Endothelial cell of umbilical vein (primary cell): ENCODE measurements at regions not wholly inside any gene's neighbourhood (a gene's known extent, or its start where the extent isn't known, plus 50 kb on each side); places are given as distances from the start of the nearest gene placed in this dataset.

Experiments
- BruUV-seq: library from RNA; stranded (reverse); fragments of 400-500 nt; replicated peaks from 2 replicates; lab custom pipeline; 2021; lab: Mats Ljungman, UMichigan
- CTCF ChIA-PET: fragments of 300-600, 350-600 bp; sonication (Branson Sonifier 250); formaldehyde crosslinking; loops from one replicate; lab custom pipeline; 2021; ENCODE audit warnings: antibody characterized with exemption, inconsistent platforms; lab: Charles Lee
- POLR2A ChIA-PET: fragments of 300-600, 350-600 bp; sonication (Branson Sonifier 250); formaldehyde crosslinking; loops from one replicate; lab custom pipeline; 2021; ENCODE audit warnings: antibody characterized with exemption, inconsistent platforms; lab: Charles Lee
- DNase-seq: peaks from one replicate; pipeline ENCODE4 v3.0.0-alpha.2; 2011; ENCODE audit warnings: low read depth, low spot score
- FAIRE-seq: peaks from 2 replicates; lab custom pipeline; 2011; peaks lifted over from hg19 to GRCh38; lab: Jason Lieb, UNC
- H2AFZ ChIP-seq: 2 replicates; pipeline ENCODE4 v1.6.0; 2012; ENCODE audit warnings: low read depth, low read length, control low read depth, inconsistent platforms
- H3K27ac ChIP-seq: 2 replicates; pipeline ENCODE4 v1.5.1; 2011; ENCODE audit warnings: low read depth, mild to moderate bottlenecking, control low read depth, low read length, moderate library complexity; ENCODE audit not compliant: insufficient read depth
- H3K27me3 ChIP-seq, 2 experiments: 2 replicates each; pipeline versions ENCODE4 v1.6.0 to v1.6.1; 2011; ENCODE audit warnings: low read length in 2 of 2, mixed read lengths in 1 of 2; ENCODE audit not compliant: control insufficient read depth in 2 of 2, insufficient read depth in 2 of 2
- H3K36me3 ChIP-seq, 2 experiments: 2 replicates in 1 of 2; 3 replicates in 1 of 2; pipeline ENCODE4 v1.5.1; 2011; ENCODE audit warnings: low read length in 2 of 2, mild to moderate bottlenecking in 1 of 2, moderate library complexity in 1 of 2; ENCODE audit not compliant: control insufficient read depth in 2 of 2, insufficient read depth in 2 of 2; ENCODE audit errors: extremely low read depth in 1 of 2
- H3K4me1 ChIP-seq: 3 replicates; pipeline ENCODE4 v1.5.1; 2011; ENCODE audit warnings: mild to moderate bottlenecking, low read length; ENCODE audit not compliant: control insufficient read depth, insufficient read depth; ENCODE audit errors: extremely low read depth
- H3K4me2 ChIP-seq: 2 replicates; pipeline ENCODE4 v1.6.1; 2011; ENCODE audit warnings: low read length, control low read depth, mixed read lengths; ENCODE audit not compliant: insufficient read depth
- H3K4me3 ChIP-seq, 3 experiments: fragments of 200-600 bp in 1 of 3; sonication (generic), shearing (Covaris generic) in 1 of 3; replicated peaks in 1 of 3; 2 replicates each; pipeline ENCODE4 v1.5.1; 2011 to 2016; ENCODE audit warnings: control low read depth in 3 of 3, low read length in 3 of 3, mild to moderate bottlenecking in 2 of 3, inconsistent platforms in 1 of 3, low read depth in 1 of 3, moderate library complexity in 1 of 3; ENCODE audit not compliant: insufficient read depth in 1 of 3
- H3K79me2 ChIP-seq: 2 replicates; pipeline ENCODE4 v1.6.0; 2012; ENCODE audit warnings: low read length, inconsistent platforms; ENCODE audit not compliant: control insufficient read depth, insufficient read depth
- H3K9ac ChIP-seq: replicated peaks from 2 replicates; pipeline ENCODE3; 2011; ENCODE audit warnings: low read length, control low read depth; ENCODE audit not compliant: insufficient read depth; ENCODE audit errors: extremely low read depth
- H3K9me1 ChIP-seq: replicated peaks from 3 replicates; pipeline ENCODE4 v1.6.0; 2011; ENCODE audit warnings: mild to moderate bottlenecking, low read length; ENCODE audit not compliant: control insufficient read depth, insufficient read depth; ENCODE audit errors: extremely low read depth
- H3K9me3 ChIP-seq: replicated peaks from 2 replicates; pipeline ENCODE4 v1.5.1; 2012; ENCODE audit warnings: low read length, inconsistent platforms; ENCODE audit not compliant: control insufficient read depth, insufficient read depth
- H4K20me1 ChIP-seq: replicated peaks from 2 replicates; pipeline ENCODE3; 2011; ENCODE audit warnings: mild to moderate bottlenecking, low read length; ENCODE audit not compliant: control insufficient read depth, insufficient read depth; ENCODE audit errors: extremely low read depth
- MYC ChIP-seq: IDR thresholded peaks from one replicate; pipeline ENCODE4 v1.6.1; 2011; ENCODE audit warnings: mild to moderate bottlenecking, low read depth, low read length
- POLR2A ChIP-seq: IDR thresholded peaks from 2 replicates; pipeline ENCODE4 v1.6.1; 2012; ENCODE audit warnings: low read depth, mild to moderate bottlenecking, control low read depth, low read length
- dilution Hi-C: fragments of 300-500 bp; cut with MboI; formaldehyde crosslinking; loops from one replicate; pipeline ENCODE4 v1.15.0; 2019; ENCODE audit warnings: low sequenced_read_pairs; ENCODE audit not compliant: extremely low pct_ligation_motif_present
- intact Hi-C: fragments of 100-400 bp; cut with micrococcal nuclease; formaldehyde crosslinking; loops from one replicate; pipeline ENCODE4 v1.10.0; 2022

- H3K9ac ChIP-seq: no peak overlapping the region
- H3K4me1 ChIP-seq: no peaks in the 10 kb centered on the region
- H3K4me3 ChIP-seq: no peak overlapping the region
- no peaks in the 10 kb centered on the region for H3K36me3 ChIP-seq
- no peak overlapping the region for H2AFZ ChIP-seq
- no peak overlapping the region for H3K4me2 ChIP-seq
- H3K79me2 ChIP-seq: no peaks in the 10 kb centered on the region
- dilution Hi-C loops (no loop called here), intact Hi-C loops (no loop called here)
- CTCF ChIA-PET: interaction anchor here (1.2 to 1.8 kb wide), 3 partner anchors 11 to 29 kb away, joined by 3 to 4 read pairs (median 3); no protein-coding TSS in a partner anchor
- TF ChIP-seq POLR2A: no peak
- H4K20me1 ChIP-seq: no peaks in the 10 kb centered on the region
- FAIRE-seq (no peak), DNase-seq (no peak)
- no TSS peak for BruUV-seq
- H3K9me1 ChIP-seq: no peaks in the 10 kb centered on the region
- H3K27me3 ChIP-seq: peaks cover 10 to 25% of the 10 kb centered on the region in 2 experiments
- no peak overlapping the region for H3K27ac ChIP-seq
- H3K9me3 ChIP-seq: no peaks in the 10 kb centered on the region
- POLR2A ChIA-PET: no interaction called here
These were observed 57.8 kb upstream of the ZFAND3 start for GRCh38 chr6:37761554-37762271.

GRCh38 chr6:37759221-37760144 is 60.0 kb upstream of the ZFAND3 start:
- Histone ChIP-seq H2AFZ (no peak overlapping the region), H3K9me3 (no peaks in the 10 kb centered on the region), H3K9ac (no peak overlapping the region), H3K36me3 (no peaks in the 10 kb centered on the region), H3K9me1 (no peaks in the 10 kb centered on the region), H3K79me2 (no peaks in the 10 kb centered on the region), H3K27me3 (peaks cover 15 to 25% of the 10 kb centered on the region in 2 experiments), H3K4me2 (no peak overlapping the region), H3K4me1 (no peaks in the 10 kb centered on the region), H4K20me1 (no peaks in the 10 kb centered on the region), H3K27ac (no peak overlapping the region), H3K4me3 (no peak overlapping the region)
- BruUV-seq: no TSS peak
- dilution Hi-C loops (no loop called here), intact Hi-C loops (no loop called here)
- CTCF ChIA-PET: interaction anchor here (1.1 to 1.5 kb wide), 2 partner anchors 20 to 24 kb away, joined by 3 to 4 read pairs; no protein-coding TSS in a partner anchor
- no peak for TF ChIP-seq MYC
- no peak for TF ChIP-seq POLR2A
- FAIRE-seq (no peak), DNase-seq (no peak)
- POLR2A ChIA-PET: no interaction called here
